Kidney (tissue), 13 donors: ENCODE measurements at regions not wholly inside any gene's neighbourhood (a gene's known extent, or its start where the extent isn't known, plus 50 kb on each side); places are given as distances from the start of the nearest gene placed in this dataset.

Experiments
- DNase-seq, 5 donors: peaks; one replicate each; pipeline ENCODE4 v3.0.0-alpha.2; 2013 to 2020
- FAIRE-seq: peaks from 2 replicates; lab custom pipeline; 2012; peaks lifted over from hg19 to GRCh38; lab: Jason Lieb, UNC
- H3K27ac ChIP-seq, 2 donors: one replicate each; pipeline ENCODE4 v1.7.0; 2013; ENCODE audit warnings: low read depth in 2 of 2, low read length in 2 of 2, inconsistent platforms in 1 of 2
- H3K27me3 ChIP-seq: one replicate; pipeline ENCODE4 v1.7.1; 2013; ENCODE audit warnings: low read length, inconsistent platforms; ENCODE audit not compliant: control insufficient read depth, insufficient read depth
- H3K36me3 ChIP-seq, 3 donors: one replicate each; pipeline versions ENCODE4 v1.7.0 to v1.7.1; 2013; ENCODE audit warnings: low read length in 3 of 3, control low read depth in 1 of 3, inconsistent platforms in 1 of 3; ENCODE audit not compliant: insufficient read depth in 3 of 3, control insufficient read depth in 2 of 3
- H3K4me1 ChIP-seq, 3 donors: one replicate each; pipeline versions ENCODE4 v1.7.0 to v1.7.1; 2013; ENCODE audit warnings: low read length in 3 of 3, inconsistent platforms in 1 of 3, low read depth in 1 of 3; ENCODE audit not compliant: control insufficient read depth in 2 of 3, insufficient read depth in 2 of 3
- H3K4me3 ChIP-seq, 3 donors: one replicate each; pipeline versions ENCODE4 v1.7.0 to v1.8.1; 2013; ENCODE audit warnings: low read length in 3 of 3, control low read depth in 1 of 3, inconsistent platforms in 1 of 3
- H3K9ac ChIP-seq, 3 donors: one replicate each; pipeline versions ENCODE4 v1.7.0 to v1.7.1; 2013; ENCODE audit warnings: low read length in 3 of 3, control low read depth in 1 of 3, inconsistent platforms in 1 of 3
- H3K9me3 ChIP-seq, 3 donors: one replicate each; pipeline versions ENCODE4 v1.7.0 to v1.7.1; 2013; ENCODE audit warnings: low read length in 3 of 3, control low read depth in 1 of 3, inconsistent platforms in 1 of 3; ENCODE audit not compliant: control insufficient read depth in 2 of 3, insufficient read depth in 1 of 3
- CTCF ChIP-seq: IDR thresholded peaks from 3 replicates; pipeline ENCODE4 v1.5.1; 2012; ENCODE audit warnings: mild to moderate bottlenecking, moderate library complexity, borderline replicate concordance; ENCODE audit not compliant: insufficient read depth; ENCODE audit errors: extremely low read depth
- intact Hi-C: fragments of 100-400 bp; cut with DNase I; formaldehyde crosslinking; loops from one replicate; pipeline ENCODE4 v1.11.1; 2022
- donor health status: control.
- donor health status: control.
- donor health status: control.
- donor health status: control.
- donor health status: control.
- donor health status: DM: yes; HTN: yes; CAD: no.
- donor health status: Normal renal cell carcinoma (clear cell type).

- FAIRE-seq, result no peak
- no peak for TF ChIP-seq CTCF
- no peaks in the 10 kb centered on the region for H3K36me3 ChIP-seq
- no peaks in the 10 kb centered on the region for H3K4me1 ChIP-seq
- H3K9ac ChIP-seq, result no peak overlapping the region
- no peak overlapping the region for H3K27ac ChIP-seq
- no peaks in the 10 kb centered on the region for H3K27me3 ChIP-seq
- intact Hi-C loops, result no loop called here
- no peaks in the 10 kb centered on the region for H3K9me3 ChIP-seq
- no peak for DNase-seq
- no peak overlapping the region for H3K4me3 ChIP-seq
These were observed 800.9 kb downstream of the CDH9 start for GRCh38 chr5:26237489-26237888.

DNA sequence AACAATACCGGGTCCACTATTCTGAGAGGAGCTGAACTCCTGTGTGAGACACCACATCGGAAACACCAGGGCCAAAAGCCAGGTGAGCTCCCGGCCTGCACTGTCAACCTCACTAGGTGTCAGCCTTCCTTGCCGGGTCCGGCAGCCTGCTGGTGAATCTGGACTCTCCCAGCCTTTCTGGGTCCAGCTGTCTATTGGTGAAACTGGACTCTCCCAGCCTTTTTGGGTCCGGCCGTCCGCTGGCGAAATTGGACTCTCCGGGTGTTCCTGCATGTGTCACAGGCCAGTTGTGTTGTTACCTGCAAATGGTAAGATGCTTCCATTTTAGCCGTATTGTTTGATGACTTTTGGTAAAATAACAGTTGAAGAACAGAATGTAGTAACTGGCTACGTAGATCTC is 801.5 kb downstream of the CDH9 start:
- H3K4me3 ChIP-seq, result no peak overlapping the region
- no peaks in the 10 kb centered on the region for H3K36me3 ChIP-seq
- no peak for FAIRE-seq
- intact Hi-C loops, result no loop called here
- no peak for TF ChIP-seq CTCF
- H3K9me3 ChIP-seq, result no peaks in the 10 kb centered on the region
- no peaks in the 10 kb centered on the region for H3K27me3 ChIP-seq
- H3K4me1 ChIP-seq, result no peaks in the 10 kb centered on the region
- no peak for DNase-seq
- no peak overlapping the region for H3K9ac ChIP-seq
- H3K27ac ChIP-seq, result no peak overlapping the region

GRCh38 chr5:26232706-26233105 is 805.7 kb downstream of the CDH9 start:
- intact Hi-C loops, result no loop called here

More at GRCh38 chr5:26232706-26233105, 805.7 kb downstream of the CDH9 start:
- Histone ChIP-seq H3K4me3 (no peak overlapping the region), H3K4me1 (no peaks in the 10 kb centered on the region), H3K27me3 (no peaks in the 10 kb centered on the region), H3K27ac (no peak overlapping the region), H3K36me3 (no peaks in the 10 kb centered on the region), H3K9me3 (no peaks in the 10 kb centered on the region), H3K9ac (no peak overlapping the region)
- no peak for TF ChIP-seq CTCF
- FAIRE-seq (no peak), DNase-seq (no peak)
